MM.1S (cell line): ENCODE measurements at regions not wholly inside any gene's neighbourhood (a gene's known extent, or its start where the extent isn't known, plus 50 kb on each side); places are given as distances from the start of the nearest gene placed in this dataset.
"Not testable (repeated sequence)": the region's sequence is repeated elsewhere in the genome, so short reads cannot be mapped to it uniquely, and the experiment has no call there.

Experiments
- CTCF ChIP-seq: fragments of 300-600 bp; sonication (generic); IDR thresholded peaks from 2 replicates; pipeline ENCODE4 v1.5.1; 2016; ENCODE audit warnings: antibody characterized with exemption, low read length, mixed read lengths
- EZH2 ChIP-seq: fragments of 300-600 bp; sonication (generic); optimal IDR thresholded peaks from 2 replicates; pipeline ENCODE3; 2017; ENCODE audit warnings: low read depth, mild to moderate bottlenecking, antibody characterized with exemption, low read length, mixed read lengths
- EZH2phosphoT487 ChIP-seq: fragments of 300-600 bp; sonication (generic); IDR thresholded peaks from 2 replicates; pipeline ENCODE4 v1.6.1; 2018; ENCODE audit warnings: antibody characterized with exemption, low read length

GRCh38 chr4:110399046-110399445, 76.9 kb upstream of the ENPEP start:
- TF ChIP-seq CTCF, EZH2, EZH2phosphoT487: not testable (repeated sequence)
